ENCODE measurements at regions not wholly inside any gene's neighbourhood (a gene's known extent, or its start where the extent isn't known, plus 50 kb on each side); places are given as distances from the start of the nearest gene placed in this dataset.
A peak's percentile ranks its signal among the peaks of the same experiment; 100 is the strongest.

DNA sequence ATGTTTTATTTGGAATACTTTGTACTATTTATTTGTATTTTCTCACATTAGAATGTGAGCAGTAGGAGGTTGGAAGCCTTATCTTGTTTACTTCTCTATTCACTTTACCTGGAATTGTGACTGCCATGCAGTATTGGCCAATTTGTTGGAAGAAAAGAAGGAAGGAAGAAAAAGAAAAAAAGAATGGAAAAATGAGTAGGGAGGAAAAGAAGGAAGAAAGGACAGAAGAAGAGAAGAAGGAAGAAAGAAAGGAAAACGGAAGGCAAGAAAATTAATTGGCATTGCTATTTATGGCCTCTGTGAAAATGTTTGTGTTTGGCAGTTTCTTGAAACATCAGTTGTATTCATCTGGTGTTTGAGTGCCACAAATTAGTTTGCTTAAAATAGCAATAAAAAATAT, 575.2 kb upstream of the ZNF608 start:
- H3K27me3 ChIP-seq (ENCODE audit: control insufficient read depth, insufficient read depth, low read length), result no peaks in the 10 kb centered on the region
- no peaks in the 10 kb centered on the region for H3K36me3 ChIP-seq (ENCODE audit: control insufficient read depth, insufficient read depth, low read length)
- WGBS (ENCODE audit: insufficient coverage), result 100% methylated on average over 1 of the region's 1 CpG
- no peak for DNase-seq
- peaks cover 3% of the 10 kb centered on the region for H3K4me1 ChIP-seq (ENCODE audit: control insufficient read depth, insufficient read depth, low read length)
- H3K4me3 ChIP-seq (ENCODE audit: low read length), result no peak overlapping the region
- H3K27ac ChIP-seq (ENCODE audit: low read length), result no peak overlapping the region
- no peaks in the 10 kb centered on the region for H3K9me3 ChIP-seq (replicated peaks; ENCODE audit: control insufficient read depth, low read depth, low read length)

DNA sequence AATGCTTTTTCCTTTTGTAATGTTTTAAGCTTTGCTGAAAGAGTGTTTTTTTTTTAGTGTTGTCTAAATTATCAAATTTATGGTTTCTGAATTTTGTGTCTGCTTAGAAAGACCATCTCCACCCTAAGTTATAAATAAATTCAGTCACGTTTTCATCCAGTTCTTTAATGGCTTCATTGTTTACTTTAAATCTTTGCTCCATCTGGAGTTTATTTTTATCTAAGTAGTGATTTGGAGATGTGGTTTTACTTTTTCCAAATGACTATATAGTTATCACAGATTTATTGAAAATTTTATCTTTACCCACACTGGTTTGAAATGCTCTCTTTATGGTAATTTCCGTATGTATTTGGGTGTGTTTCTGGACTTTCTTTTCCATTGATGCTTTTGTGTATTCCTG, 577.2 kb upstream of the ZNF608 start:
- no peak for DNase-seq
- Histone ChIP-seq H3K27ac (ENCODE audit: low read length) (no peak overlapping the region), H3K36me3 (ENCODE audit: control insufficient read depth, insufficient read depth, low read length) (no peaks in the 10 kb centered on the region), H3K4me1 (ENCODE audit: control insufficient read depth, insufficient read depth, low read length) (peaks cover 3% of the 10 kb centered on the region), H3K4me3 (ENCODE audit: low read length) (no peak overlapping the region), H3K27me3 (ENCODE audit: control insufficient read depth, insufficient read depth, low read length) (no peaks in the 10 kb centered on the region), H3K9me3 (replicated peaks; ENCODE audit: control insufficient read depth, low read depth, low read length) (no peaks in the 10 kb centered on the region)
- no CpG with 5 or more reads among the region's 2 CpGs for WGBS (ENCODE audit: insufficient coverage)

DNA sequence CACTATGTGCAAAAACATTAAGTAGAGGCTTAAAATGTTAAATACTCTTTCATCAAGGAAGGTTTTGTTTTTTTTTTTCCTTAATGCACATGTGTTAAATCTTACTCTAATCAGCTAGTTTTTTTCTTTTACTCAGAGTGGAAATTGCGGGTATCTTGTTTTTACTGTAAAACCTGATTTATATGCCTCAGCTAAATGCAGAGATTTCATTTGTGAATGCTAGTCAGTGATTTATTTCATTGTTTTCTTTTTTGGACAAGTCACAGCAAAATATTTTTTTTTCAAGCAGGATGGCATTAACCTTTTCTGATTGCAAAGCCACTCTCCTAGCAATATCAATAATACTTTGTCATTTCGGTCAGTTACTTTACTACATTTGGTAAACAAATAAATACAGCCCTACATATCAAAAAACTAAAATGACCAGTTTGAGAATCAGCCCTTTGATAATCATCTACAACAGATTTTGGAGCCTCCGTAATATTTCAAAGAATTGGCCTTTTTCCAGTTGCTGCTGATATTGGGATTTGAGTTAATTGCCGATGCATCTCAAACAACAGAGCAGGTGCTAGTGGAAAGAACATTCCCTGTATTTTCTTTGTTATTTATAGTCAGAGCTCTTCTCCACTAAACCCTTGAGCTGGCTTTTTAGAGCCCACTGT, 579.2 kb upstream of the ZNF608 start:
- Histone ChIP-seq H3K27me3 (ENCODE audit: control insufficient read depth, insufficient read depth, low read length) (no peaks in the 10 kb centered on the region), H3K36me3 (ENCODE audit: control insufficient read depth, insufficient read depth, low read length) (no peaks in the 10 kb centered on the region), H3K27ac (ENCODE audit: low read length) (no peak overlapping the region), H3K4me3 (ENCODE audit: low read length) (no peak overlapping the region), H3K9me3 (replicated peaks; ENCODE audit: control insufficient read depth, low read depth, low read length) (no peaks in the 10 kb centered on the region), H3K4me1 (ENCODE audit: control insufficient read depth, insufficient read depth, low read length) (peaks cover 3% of the 10 kb centered on the region)
- no peak for DNase-seq
- no CpG with 5 or more reads among the region's 4 CpGs for WGBS (ENCODE audit: insufficient coverage)

DNA sequence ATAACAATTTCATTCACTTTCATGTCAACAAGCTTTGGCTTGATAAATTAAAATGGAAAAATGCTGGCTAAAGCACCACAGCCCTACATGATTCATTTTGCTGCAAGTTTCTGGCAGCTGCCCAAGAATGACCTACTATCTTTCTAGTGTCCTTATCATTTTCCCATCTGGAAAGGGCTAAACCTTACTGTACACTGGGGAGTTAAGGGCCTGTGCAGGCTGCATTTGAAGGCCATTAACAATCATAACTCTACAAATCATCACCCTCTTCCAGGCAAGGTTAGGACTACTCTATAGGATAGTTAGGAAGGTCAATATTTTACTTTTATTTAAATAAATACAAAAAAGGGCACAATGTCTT, 579.7 kb upstream of the ZNF608 start:
- H3K36me3 ChIP-seq (ENCODE audit: control insufficient read depth, insufficient read depth, low read length), result no peaks in the 10 kb centered on the region
- no peaks in the 10 kb centered on the region for H3K9me3 ChIP-seq (replicated peaks; ENCODE audit: control insufficient read depth, low read depth, low read length)
- H3K27ac ChIP-seq (ENCODE audit: low read length), result no peak overlapping the region
- DNase-seq, result peak; percentile 75
- H3K27me3 ChIP-seq (ENCODE audit: control insufficient read depth, insufficient read depth, low read length), result no peaks in the 10 kb centered on the region
- no peak overlapping the region for H3K4me3 ChIP-seq (ENCODE audit: low read length)
- H3K4me1 ChIP-seq (ENCODE audit: control insufficient read depth, insufficient read depth, low read length), result peaks cover 3% of the 10 kb centered on the region

DNA sequence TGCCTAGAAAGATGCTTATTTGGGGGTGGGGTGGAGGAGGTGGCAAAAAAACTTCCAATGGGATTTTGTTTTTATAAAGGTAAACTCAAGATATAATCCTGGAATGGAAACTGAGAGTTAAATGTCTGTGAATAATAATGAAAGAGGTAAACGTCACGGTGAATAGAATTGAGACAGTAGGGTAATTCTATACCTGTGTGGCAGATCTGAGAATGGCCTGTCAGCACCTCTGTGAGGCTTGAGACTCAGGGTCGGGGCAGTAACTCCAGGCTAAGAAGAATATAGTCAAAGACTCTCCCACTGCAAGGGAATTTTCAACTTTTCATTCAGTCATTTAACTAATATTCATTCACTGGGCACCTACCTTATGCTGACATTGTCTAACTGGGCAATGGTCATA, 581.2 kb upstream of the ZNF608 start:
- Histone ChIP-seq H3K36me3 (ENCODE audit: control insufficient read depth, insufficient read depth, low read length) (no peaks in the 10 kb centered on the region), H3K9me3 (replicated peaks; ENCODE audit: control insufficient read depth, low read depth, low read length) (no peaks in the 10 kb centered on the region), H3K4me1 (ENCODE audit: control insufficient read depth, insufficient read depth, low read length) (peaks cover 3% of the 10 kb centered on the region), H3K4me3 (ENCODE audit: low read length) (no peak overlapping the region), H3K27me3 (ENCODE audit: control insufficient read depth, insufficient read depth, low read length) (no peaks in the 10 kb centered on the region), H3K27ac (ENCODE audit: low read length) (no peak overlapping the region)
- WGBS (ENCODE audit: insufficient coverage), result 64% methylated on average over 2 of the region's 3 CpGs
- DNase-seq, result no peak

DNA sequence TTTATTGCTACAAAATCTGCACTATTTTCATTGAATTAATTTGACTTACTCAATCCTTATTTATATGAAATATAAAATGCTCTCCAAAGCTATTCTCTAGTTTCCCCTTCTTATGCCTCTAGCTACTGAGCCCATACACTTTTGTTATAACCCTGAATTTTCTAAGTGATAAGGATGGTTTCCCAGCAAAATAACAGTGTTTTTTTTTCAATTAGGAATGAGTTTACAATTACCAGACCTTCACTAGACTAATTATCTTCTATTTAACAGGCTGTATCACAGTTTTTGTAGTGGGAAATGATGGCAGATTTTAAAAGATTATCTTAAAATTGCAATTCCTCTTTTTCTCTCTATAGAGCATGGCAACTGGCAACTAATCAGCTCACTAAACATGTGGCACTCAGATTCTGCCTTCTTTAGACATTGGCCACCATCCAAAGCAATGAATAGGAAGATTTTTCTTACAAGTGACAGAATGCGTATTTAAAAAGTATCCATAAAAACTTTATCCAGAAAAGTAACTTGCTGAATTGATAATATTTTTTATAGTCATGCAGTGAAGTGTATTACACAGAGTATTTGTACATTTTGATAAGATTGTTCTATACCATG, 585.7 kb upstream of the ZNF608 start:
- H3K27ac ChIP-seq (ENCODE audit: low read length), result no peak overlapping the region
- H3K9me3 ChIP-seq (replicated peaks; ENCODE audit: control insufficient read depth, low read depth, low read length), result no peaks in the 10 kb centered on the region
- no peaks in the 10 kb centered on the region for H3K36me3 ChIP-seq (ENCODE audit: control insufficient read depth, insufficient read depth, low read length)
- peaks cover under 1% of the 10 kb centered on the region for H3K4me1 ChIP-seq (ENCODE audit: control insufficient read depth, insufficient read depth, low read length)
- WGBS (ENCODE audit: insufficient coverage), result no CpG with 5 or more reads among the region's 1 CpG
- no peak for DNase-seq
- H3K4me3 ChIP-seq (ENCODE audit: low read length), result no peak overlapping the region
- H3K27me3 ChIP-seq (ENCODE audit: control insufficient read depth, insufficient read depth, low read length), result no peaks in the 10 kb centered on the region

DNA sequence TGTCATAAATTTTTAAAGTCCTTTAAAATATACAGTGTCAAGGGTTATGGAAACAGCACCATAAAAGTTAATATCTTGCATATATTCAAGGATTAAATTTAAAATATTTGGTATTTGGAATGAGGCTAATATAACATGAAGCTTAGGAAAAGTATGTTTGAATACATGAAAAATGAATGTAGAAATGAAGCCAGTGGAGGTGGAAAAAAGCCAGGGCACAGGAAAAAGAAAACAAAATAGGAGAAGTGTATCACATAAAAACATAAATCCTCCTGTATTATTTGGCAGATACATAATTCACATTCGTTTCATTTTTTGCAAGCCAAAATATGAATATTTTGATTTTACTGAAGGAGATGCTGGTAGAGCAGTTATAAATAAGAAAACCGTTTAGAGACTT, 587.0 kb upstream of the ZNF608 start:
- Histone ChIP-seq H3K9me3 (replicated peaks; ENCODE audit: control insufficient read depth, low read depth, low read length) (no peaks in the 10 kb centered on the region), H3K27me3 (ENCODE audit: control insufficient read depth, insufficient read depth, low read length) (no peaks in the 10 kb centered on the region), H3K4me1 (ENCODE audit: control insufficient read depth, insufficient read depth, low read length) (peaks cover 5% of the 10 kb centered on the region), H3K27ac (ENCODE audit: low read length) (no peak overlapping the region), H3K4me3 (ENCODE audit: low read length) (no peak overlapping the region), H3K36me3 (ENCODE audit: control insufficient read depth, insufficient read depth, low read length) (no peaks in the 10 kb centered on the region)
- DNase-seq, result peak; percentile 71
- WGBS (ENCODE audit: insufficient coverage), result no CpG with 5 or more reads among the region's 2 CpGs

DNA sequence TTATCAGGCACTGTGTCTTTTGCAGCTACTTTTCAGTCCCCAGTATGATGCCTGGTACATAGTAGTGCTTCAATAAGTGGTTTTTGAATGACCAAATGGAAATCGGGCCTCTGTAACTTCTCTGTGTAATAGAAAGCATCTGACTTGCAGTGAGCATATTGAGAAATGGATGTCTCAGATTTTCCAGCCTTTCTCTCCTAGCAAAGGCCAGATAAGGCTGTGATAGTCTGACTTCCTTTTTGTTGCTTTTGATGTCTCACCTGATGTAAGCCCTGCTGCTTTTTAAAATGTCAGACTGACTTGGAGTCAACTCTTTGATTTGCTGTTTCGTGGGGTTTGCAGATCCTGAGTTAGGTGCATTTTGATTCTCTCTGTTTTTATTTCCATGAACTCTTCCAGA, 590.0 kb upstream of the ZNF608 start:
- no peaks in the 10 kb centered on the region for H3K36me3 ChIP-seq (ENCODE audit: control insufficient read depth, insufficient read depth, low read length)
- H3K27ac ChIP-seq (ENCODE audit: low read length), result no peak overlapping the region
- H3K27me3 ChIP-seq (ENCODE audit: control insufficient read depth, insufficient read depth, low read length), result no peaks in the 10 kb centered on the region
- peaks cover 5% of the 10 kb centered on the region for H3K4me1 ChIP-seq (ENCODE audit: control insufficient read depth, insufficient read depth, low read length)
- no peak overlapping the region for H3K4me3 ChIP-seq (ENCODE audit: low read length)
- peak; percentile 38 for DNase-seq
- H3K9me3 ChIP-seq (replicated peaks; ENCODE audit: control insufficient read depth, low read depth, low read length), result no peaks in the 10 kb centered on the region
- 0% methylated on average over 1 of the region's 2 CpGs for WGBS (ENCODE audit: insufficient coverage)

DNA sequence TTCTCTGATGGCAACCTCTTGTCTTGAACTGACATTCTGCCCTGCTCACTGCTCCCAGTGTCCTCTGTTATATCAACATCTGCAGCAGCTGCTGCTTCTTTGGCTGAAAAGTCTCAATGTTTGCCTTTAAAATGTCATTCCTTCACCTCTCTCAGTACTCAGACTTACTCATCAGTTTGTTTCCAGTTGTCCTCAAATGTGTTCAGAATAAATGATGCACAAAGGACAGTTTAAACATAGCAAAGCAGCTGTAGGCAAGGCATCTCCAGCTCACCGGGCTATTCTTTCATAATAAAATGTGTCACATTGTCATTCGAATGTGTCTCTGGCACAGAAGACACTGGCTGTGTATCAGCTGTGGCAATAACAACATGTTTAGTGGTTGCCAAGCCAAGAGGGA, 590.9 kb upstream of the ZNF608 start:
- no peaks in the 10 kb centered on the region for H3K9me3 ChIP-seq (replicated peaks; ENCODE audit: control insufficient read depth, low read depth, low read length)
- no peaks in the 10 kb centered on the region for H3K36me3 ChIP-seq (ENCODE audit: control insufficient read depth, insufficient read depth, low read length)
- no peak for DNase-seq
- no peak overlapping the region for H3K4me3 ChIP-seq (ENCODE audit: low read length)
- no CpG with 5 or more reads among the region's 2 CpGs for WGBS (ENCODE audit: insufficient coverage)
- H3K27me3 ChIP-seq (ENCODE audit: control insufficient read depth, insufficient read depth, low read length), result no peaks in the 10 kb centered on the region
- peaks cover 5% of the 10 kb centered on the region for H3K4me1 ChIP-seq (ENCODE audit: control insufficient read depth, insufficient read depth, low read length)
- H3K27ac ChIP-seq (ENCODE audit: low read length), result no peak overlapping the region

DNA sequence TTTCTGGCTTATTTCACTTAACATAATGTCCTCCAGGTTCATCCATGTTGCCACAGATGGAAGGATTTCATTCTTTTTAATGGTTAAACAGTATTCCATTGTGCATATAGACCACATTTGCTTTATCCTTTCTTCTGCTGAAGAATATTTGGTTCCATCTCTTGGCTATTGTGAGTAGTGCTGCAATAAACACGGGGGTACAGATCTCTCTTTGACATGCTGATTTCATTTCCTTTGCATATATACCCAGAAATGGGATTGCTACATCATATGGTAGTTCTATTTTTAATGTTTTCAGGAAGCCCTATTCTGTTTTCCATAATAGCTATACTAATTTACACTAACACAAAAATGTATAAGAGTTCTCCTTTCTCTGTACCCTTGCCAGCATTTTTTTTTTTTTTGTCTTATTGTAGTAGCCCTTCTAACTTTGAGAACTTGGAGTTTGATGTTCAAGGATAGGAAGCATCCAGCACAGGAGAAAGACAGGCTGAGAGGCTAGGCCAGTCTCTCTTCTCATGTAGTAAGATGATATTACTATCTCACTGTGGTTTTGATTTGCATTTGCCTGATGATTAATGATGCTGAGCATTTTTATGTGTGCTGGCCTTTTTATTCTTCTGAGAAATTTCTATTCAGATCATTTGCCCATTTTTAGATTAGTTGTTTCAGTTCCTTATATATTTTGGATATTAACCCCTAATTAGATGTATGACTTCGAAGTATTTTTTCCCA, 592.2 kb upstream of the ZNF608 start:
- no peaks in the 10 kb centered on the region for H3K9me3 ChIP-seq (replicated peaks; ENCODE audit: control insufficient read depth, low read depth, low read length)
- H3K4me1 ChIP-seq (ENCODE audit: control insufficient read depth, insufficient read depth, low read length), result peaks cover 5% of the 10 kb centered on the region
- WGBS (ENCODE audit: insufficient coverage), result no CpG with 5 or more reads among the region's 2 CpGs
- no peak for DNase-seq
- H3K4me3 ChIP-seq (ENCODE audit: low read length), result no peak overlapping the region
- no peaks in the 10 kb centered on the region for H3K36me3 ChIP-seq (ENCODE audit: control insufficient read depth, insufficient read depth, low read length)
- H3K27ac ChIP-seq (ENCODE audit: low read length), result no peak overlapping the region
- no peaks in the 10 kb centered on the region for H3K27me3 ChIP-seq (ENCODE audit: control insufficient read depth, insufficient read depth, low read length)
